HG03175 (cell line): ENCODE measurements at regions not wholly inside any gene's neighbourhood (a gene's known extent, or its start where the extent isn't known, plus 50 kb on each side); places are given as distances from the start of the nearest gene placed in this dataset.

Source experiments
- ATAC-seq: cut with Tn5 transposase; IDR thresholded peaks from one replicate; pipeline ENCODE4 v1.9.1; 2021; ENCODE audit warnings: mild to moderate bottlenecking, moderate library complexity; ENCODE audit not compliant: unreplicated experiment

DNA sequence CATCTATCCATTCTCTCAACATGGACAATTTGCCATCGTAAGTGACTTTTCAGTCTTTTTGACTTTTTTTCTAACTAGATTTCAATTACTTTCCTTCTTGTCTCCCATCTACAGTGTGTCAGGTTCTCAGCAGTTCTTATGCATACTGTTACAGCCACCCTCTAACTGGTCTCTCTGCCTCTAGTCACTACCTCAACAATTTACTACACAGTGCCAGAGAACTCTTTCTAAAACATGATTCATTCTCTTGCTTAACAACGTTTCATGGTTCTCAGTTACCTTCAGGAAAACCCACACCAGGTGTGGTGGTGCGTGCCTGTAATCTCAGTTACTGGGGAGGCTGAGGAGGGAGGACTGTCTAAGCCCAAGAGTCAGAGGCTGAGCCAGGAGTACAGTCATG, 95.4 kb downstream of the DIPK2A start:
- no peak for ATAC-seq

DNA sequence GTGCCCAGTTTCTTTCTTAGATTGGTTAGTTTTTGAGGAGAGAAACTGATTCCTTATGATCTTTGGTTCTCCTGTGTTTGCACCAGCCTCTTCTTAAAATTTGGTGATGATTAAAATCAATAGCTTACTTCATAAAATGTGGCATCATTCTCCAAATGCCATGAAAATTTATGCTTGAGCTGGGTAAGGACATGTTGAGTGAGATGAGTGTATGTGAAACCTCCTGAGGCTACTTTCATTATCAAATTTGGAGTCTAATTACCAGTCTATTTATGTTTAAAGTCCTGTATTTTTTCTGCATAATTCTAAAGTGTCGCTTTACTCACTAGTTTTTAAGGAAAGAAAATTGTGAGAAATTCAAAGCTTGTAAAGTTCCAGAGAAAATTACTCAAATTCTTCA, 102.1 kb downstream of the DIPK2A start:
- ATAC-seq, result no peak

DNA sequence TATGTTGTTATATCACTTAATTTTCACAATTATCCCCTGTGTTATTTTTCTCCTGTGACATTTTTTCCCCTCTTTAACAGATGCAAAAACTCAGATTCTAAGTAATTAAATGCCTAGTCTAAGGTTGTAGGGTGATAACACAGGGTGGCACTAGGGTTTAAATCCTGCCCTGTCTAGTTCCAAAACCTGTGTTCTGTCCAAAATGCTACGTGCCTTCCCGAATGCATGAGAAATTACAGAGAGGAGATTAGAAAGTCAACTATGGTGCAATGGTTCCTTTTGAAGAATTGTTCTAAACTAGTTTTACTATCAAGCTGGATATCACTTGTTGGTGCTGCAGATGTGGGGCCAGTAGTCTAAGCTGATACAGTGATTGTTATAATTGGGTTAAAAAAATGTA, 108.0 kb downstream of the DIPK2A start:
- ATAC-seq, result no peak

DNA sequence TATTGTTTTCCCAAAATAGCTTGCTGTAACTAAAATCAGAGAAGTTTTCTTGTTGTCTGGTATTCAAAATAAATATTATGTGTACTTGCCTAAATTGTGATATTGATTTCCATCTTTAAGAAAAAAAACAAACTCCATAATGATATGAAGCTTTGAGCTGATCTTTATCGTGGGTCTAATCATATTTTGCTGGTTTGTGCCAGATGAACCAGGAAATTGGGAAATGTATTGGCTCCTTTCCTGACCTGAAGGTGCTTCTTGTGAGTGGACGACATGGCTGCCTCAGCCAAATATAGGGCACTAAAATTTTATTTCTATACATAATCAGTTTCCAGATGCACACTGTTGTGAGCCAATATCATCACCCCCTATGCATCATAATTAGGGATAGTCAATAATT, 113.3 kb downstream of the DIPK2A start:
- ATAC-seq, result no peak

DNA sequence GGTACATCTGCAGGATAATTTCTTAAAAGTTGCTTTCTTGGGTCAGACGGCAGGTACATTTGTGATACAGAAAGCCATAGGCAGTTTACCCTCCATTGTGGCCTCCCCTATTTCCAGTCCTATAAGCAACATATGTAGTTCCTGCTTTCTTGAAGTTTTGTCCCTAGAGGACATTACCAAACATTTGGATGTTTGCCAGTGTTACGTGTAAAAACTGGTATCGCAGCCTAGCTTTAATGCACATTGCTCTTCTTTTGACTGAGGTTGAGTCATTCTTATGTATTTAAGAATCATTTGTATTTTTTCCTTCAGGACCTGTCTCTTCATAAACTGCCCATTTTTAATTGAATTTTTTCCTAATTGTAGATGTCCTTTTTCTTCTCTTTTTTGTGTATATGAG, 114.3 kb downstream of the DIPK2A start:
- ATAC-seq, result no peak

DNA sequence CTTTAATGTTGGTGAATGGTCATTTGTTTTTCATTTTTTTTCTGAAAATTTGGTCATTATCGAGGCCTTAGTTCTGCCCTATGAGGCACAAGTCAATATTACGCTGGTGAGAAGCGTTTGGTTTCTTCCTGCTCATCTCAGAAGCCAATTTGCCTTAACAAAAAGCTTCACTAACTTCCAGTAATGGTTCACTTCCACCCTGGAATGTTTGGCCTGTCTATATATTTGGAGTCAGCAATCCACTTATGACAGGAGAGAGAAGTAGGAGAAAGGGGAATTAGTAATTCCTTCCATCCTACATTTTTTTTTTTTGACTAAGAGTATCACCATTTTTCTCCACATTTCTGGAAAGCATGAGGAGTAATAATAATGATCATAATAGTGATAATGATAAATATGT, 124.4 kb downstream of the DIPK2A start:
- ATAC-seq, result no peak

DNA sequence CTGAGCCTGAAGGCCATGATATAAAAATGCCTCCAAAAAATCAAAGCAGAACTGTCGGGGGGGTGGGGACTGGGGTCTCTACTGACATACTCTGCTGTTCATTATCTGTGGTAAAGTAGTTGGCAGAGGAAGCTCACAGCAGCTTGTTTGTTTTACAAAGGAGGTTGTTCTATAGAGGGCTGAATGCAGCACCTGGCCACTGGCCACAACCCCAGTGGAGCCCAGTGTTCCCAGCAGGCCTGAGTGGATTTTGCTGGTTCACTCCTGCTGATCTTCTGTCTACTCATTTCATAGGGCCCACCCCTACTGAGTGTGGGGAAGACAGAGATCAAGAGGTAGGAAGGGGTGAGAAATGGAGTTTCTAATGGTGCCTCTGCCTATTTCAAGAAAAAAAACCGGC, 125.5 kb downstream of the DIPK2A start:
- no peak for ATAC-seq

DNA sequence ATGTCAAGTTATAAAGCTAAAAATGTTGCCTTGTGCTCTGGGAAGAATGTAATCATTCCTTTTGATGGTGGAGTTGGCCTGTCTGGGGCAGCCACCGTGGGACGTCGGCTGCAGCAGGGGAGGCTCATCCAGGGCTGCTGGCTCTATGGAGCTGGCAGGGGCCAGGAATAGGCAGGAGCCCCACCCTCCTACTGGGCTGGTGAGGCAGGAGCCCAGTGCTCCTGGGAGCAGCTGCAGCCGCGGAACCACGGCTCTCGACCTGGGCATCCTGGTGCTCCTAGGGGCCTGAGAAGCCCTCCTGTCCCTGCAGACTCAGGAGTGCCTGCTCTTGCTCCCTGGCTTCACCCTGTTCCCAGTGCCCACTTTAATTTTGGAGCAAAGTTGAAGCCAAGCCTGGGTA, 127.1 kb downstream of the DIPK2A start:
- ATAC-seq, result no peak

DNA sequence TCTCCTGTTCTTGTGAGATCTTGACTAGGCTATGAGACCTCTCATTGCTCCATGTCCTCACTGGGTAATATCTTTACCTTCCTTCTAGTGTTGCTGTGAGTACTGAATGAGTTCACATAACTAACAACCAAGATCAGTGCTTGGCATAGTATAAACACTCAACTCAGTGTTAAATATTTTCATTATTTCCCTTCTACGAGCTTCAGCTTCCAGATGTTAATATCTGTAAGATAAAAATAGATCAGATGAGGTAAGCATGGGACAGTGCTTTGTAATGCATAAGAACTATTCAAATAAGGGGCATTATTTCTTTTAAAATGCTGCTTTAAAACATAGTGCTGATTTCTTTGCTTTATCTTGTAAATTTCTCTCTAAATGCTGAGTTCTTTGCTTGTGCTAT, 130.8 kb downstream of the DIPK2A start:
- ATAC-seq, result no peak

DNA sequence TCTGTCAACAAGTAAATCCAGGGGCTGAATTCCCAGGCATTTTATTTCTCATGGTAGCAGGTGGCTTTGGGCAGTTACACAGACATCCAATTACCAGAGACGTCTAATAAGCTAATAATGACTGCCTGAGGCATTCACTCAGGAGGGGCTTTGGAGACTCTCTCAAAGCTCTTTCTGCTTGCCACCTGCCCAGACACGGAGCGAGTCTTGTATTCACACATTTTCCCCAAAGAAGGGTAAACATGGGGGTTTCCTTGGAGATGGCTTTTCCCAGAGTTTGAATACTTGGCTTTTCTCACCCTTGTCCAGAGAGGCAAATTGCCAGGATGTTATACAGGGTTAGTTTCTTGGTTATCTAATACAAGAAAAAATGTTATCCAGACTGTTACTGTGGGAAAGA, 132.6 kb downstream of the DIPK2A start:
- ATAC-seq, result no peak

DNA sequence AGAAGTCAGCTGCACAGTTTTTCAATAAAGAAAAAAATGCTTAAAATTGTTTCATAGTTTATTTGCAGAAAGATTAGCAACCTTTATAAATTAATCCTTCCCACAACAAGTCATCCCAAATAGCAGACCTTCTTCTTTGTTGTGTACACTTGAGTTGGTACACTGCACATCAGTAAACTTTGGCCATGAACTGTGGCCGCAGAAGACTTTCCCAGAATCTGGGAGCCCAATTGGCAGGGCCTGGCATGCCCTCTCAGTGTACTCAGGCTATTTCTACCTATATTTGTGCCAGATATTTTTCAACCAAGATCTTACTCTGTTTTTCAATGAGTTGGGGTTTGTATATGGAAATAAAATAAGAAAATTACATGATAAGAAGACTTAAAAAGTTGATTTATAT, 133.1 kb downstream of the DIPK2A start:
- ATAC-seq, result no peak

DNA sequence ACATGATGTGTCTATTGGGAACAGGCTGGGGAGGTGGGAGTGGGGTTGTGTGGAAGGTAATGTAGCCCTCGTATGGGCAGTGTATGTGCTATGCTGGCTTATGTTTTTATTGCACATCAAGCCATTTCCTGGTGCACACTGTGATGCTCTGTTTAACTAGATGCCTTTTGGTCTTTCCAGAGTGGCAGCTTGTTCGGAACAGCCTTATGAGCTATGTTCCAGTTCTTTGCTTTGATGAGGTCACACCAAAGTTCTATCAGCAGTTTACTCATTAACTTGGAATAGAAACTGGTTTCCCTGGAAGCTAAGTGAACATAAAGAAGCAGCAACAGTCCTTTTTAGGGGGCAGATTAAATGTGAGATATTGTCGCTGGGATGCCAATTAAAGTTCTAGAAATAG, 133.9 kb downstream of the DIPK2A start:
- ATAC-seq, result no peak

DNA sequence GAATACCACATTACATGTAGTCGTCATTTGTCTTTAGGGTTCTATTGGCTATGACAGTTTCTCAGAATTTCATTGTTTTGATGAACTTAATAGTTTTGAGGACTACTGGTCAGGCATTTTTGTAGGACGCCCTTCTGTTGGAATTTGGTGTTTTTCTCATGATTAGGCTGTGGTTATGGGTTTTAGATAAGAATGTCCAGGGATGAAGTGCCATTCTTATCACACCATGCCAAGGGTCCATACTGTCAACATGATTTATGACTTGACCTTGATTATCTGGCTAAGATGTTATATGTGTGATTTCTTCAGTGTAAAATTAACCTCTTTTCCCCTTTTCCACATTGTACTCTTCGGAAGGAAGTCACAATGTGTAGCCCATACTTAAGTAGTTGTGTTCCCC, 135.3 kb downstream of the DIPK2A start:
- ATAC-seq, result no peak

DNA sequence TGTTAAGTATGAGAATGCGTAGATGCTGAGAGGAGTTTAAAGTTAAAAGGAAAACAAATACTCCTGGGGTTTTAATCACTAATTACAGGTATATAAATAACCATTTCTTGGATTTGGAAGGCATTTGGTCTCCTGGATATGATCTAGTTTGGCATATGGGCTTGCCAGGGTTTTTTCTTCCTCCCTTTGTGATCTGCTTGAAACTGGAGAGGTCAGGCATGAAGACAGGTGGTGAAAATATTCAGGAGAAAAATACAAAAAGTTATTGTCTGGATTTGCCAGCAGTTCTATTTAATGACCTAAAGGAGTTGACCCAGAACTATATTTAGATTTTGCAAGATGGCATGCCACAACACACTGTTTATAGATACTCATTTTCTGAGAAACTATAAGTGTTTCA, 136.3 kb downstream of the DIPK2A start:
- no peak for ATAC-seq

DNA sequence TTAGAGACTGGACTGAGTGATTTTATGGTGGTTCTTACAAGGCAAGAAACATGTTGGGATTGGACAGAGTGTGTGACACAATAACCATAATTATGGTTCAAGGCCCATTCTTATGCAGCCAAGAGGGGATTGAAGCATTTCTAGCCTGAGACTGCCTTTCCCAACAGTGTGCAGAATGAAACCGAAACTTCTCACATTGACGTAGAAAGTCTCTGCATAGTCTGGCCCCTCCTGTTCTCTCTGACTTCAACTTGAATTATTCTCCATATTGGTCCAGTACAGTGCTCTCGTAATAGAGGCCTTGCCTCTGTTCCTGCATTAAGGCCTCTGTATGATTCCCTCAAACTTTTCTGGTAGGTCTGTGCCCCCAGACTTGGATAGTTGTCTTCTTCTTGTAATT, 138.3 kb downstream of the DIPK2A start:
- ATAC-seq, result peak; percentile 96

DNA sequence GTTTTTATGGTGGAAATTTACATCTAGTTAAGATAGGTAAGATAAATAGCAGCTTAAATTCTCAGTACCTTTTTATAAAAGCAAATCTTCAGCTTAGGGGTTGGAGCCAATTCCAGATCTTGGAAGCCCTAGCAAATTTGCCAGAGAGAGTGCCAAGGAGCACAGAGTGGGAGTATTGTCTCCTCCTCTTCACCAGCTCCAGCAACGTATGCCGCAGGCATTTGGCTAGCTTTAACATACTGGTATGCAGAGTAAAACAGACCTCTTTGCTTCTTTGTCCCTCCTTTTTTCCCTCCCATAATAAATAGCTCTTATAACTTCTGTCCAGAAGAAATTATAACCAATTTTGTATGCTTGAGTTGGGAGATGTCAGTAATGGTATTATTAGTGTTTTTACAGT, 140.4 kb downstream of the DIPK2A start:
- no peak for ATAC-seq

DNA sequence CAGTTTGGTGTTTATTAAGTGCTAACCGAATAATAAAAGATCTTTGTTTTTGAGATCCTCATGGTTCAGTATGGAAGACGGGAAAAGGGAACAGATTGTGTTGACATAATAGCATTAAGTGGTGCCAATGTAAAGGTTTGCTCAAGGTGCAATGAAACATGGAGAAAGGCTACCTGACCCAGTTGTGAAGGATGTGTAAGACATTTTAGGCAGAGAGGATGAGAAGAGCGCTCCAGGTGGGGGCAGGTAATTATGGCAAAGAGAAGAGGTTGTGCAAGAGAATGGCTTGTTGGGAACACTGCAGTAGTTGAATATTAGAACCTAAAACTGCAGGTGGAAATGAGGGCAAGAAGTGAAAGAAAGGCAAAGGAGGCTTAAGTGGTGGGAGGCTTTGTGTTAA, 140.8 kb downstream of the DIPK2A start:
- no peak for ATAC-seq

DNA sequence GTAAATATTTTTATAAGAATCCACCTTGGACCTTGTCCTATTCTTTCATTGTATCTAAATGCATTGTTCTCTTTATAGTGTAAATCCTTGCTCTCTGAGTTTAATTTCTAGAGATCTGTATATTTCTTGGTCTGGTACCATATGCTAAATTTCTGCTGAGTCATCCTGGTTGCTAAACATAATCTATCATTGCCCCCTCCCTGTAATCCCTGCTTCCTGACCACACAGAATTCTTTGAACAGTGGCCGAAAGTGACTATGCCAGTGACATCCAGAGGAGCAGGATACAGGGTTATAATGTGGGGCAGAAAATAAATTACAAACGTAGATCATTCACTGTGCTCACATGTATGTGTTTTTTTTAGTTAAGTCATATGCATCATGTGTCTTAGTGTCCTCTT, 143.1 kb downstream of the DIPK2A start:
- no peak for ATAC-seq

DNA sequence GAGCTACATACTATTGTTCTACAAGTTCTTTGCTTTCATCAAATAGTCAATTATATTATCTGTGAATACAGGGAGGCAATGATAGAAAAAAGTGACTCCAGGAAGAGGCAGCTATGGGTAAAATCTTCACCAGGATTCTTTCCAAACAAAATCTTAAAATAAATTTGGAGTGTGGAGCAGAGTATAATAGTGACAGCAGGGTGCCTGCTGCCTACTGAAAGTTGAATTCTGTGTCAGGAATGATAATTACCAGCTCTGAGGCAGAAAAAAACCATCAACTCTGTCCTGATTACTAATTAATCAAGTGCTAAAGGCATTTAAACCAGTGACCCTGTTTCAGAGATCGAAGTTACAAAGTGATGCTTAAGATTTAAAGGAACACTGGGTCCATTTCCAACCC, 148.0 kb downstream of the DIPK2A start:
- no peak for ATAC-seq

DNA sequence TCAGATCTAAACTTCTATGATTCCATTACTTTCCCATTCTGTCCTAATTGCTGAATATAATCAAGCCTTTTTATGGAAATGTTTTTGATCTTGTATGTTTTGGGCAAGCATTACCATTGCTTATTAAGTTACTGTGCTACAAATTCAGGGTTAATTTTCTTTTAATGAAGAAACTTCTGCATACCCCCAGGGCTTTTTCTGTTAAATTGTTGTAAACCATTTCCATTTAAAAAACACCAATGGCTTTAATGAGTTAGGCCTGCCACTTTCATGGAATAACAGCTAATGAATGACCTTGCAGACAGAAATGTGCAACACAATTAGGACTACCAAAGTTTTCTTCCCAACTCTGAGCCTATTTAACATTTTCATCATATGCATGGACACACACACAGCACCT, 150.0 kb downstream of the DIPK2A start:
- ATAC-seq, result no peak

DNA sequence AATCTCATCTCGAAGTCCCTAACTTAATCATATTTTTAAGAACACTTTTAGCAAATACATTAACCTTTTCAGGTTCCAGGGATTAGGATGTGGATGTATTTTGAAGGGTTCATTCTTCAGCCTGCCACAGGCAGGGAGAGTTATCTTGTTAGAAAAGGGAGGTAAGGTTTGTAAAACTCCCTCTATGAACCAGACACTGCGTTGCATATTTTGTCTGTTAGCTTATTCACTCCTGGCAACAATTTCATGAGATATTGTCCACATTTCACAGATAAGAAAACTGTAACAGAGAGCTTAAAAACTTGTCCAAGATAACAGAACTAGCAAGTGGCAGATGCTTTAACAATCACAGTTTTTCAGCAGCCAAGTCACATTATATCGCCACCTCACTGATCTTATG, 155.4 kb downstream of the DIPK2A start:
- no peak for ATAC-seq

DNA sequence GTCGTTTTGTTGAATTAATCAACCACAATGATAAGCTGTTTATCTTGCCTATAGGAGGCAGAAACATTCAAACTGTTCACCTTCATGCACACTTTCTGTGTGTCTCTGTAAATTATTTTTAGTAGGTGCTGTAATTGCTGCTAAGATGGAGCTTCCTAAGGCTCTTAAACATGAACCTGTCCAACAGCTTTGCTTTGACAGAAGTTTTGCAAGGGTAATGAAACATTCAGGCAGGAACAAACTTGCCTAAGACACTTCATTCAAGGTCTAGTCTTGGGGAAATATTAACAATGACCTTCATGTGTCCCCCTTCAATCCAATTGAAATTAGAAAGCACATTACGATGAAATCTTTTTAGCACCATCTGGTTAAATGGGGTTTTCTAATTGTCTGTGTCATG, 156.1 kb downstream of the DIPK2A start:
- no peak for ATAC-seq

DNA sequence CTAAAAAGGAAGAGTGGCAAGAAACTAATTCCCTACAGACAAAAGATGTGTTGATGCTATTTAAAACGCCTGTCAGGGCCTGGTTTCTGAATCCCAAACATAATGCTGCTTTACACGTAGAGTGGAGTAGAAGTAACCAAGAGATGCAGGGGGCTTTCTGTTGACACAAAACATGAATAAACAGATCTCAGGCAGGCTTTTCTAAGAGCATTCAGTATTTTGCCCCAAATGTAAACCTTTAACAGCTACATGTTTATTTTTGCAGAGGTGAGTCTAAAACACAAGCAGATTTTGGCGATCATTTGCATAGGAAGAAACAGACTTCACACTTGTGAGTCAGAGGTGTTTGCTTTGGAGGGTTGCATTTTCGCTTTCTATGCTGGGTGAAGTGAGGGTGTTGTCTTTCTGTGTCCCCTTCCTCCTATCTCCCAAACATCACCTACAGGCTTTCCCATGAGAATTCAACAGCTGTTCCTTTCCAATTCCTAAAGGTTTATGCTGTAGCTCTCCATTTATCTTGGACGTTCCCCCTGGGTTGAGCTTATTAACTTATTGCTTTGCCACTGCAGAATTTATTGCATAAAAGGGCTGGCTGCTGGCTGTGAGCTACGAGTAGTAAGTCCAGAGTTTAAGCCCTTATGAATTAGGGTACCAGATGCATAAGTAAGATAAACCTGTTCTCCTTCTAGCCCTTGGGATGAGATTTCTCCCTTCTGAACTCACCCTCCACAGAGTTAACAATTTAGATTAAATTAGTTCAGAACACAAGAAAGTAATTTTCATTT, 156.7 kb downstream of the DIPK2A start:
- ATAC-seq, result peak; percentile 98
